Trophoblast cell (in vitro differentiated cells and primary cell): ENCODE measurements at regions not wholly inside any gene's neighbourhood (a gene's known extent, or its start where the extent isn't known, plus 50 kb on each side); places are given as distances from the start of the nearest gene placed in this dataset.

Experiments used
- DNase-seq, 2 donors: peaks; one replicate each; pipeline ENCODE4 v3.0.0-alpha.2; 2016
- H2AFZ ChIP-seq: 2 replicates; pipeline ENCODE4 v1.6.1; 2013; ENCODE audit warnings: low read length, moderate library complexity, mild to moderate bottlenecking; ENCODE audit not compliant: insufficient read depth, poor library complexity
- H2AK5ac ChIP-seq: 2 replicates; pipeline ENCODE4 v1.6.1; 2013; ENCODE audit warnings: mild to moderate bottlenecking, low read length
- H2BK120ac ChIP-seq: 2 replicates; pipeline ENCODE4 v1.6.1; 2013; ENCODE audit warnings: low read length, mild to moderate bottlenecking, moderate library complexity; ENCODE audit not compliant: insufficient read depth, poor library complexity
- H2BK12ac ChIP-seq: 2 replicates; pipeline ENCODE4 v1.6.1; 2013; ENCODE audit warnings: mild to moderate bottlenecking, low read length, moderate library complexity
- H2BK5ac ChIP-seq: 2 replicates; pipeline ENCODE4 v1.6.1; 2013; ENCODE audit warnings: low read length, low read depth, moderate library complexity, mild to moderate bottlenecking; ENCODE audit not compliant: poor library complexity
- H3K14ac ChIP-seq: 2 replicates; pipeline ENCODE4 v1.6.1; 2013; ENCODE audit warnings: mild to moderate bottlenecking, low read length
- H3K18ac ChIP-seq: 2 replicates; pipeline ENCODE4 v1.6.1; 2013; ENCODE audit warnings: mild to moderate bottlenecking, low read length
- H3K23ac ChIP-seq: 2 replicates; pipeline ENCODE4 v1.6.1; 2013; ENCODE audit warnings: low read length
- H3K27ac ChIP-seq: 2 replicates; pipeline ENCODE4 v1.5.1; 2013; ENCODE audit warnings: low read depth, mild to moderate bottlenecking, inconsistent platforms, low read length, moderate library complexity
- H3K27me3 ChIP-seq: 2 replicates; pipeline ENCODE4 v1.6.1; 2013; ENCODE audit warnings: inconsistent platforms, mild to moderate bottlenecking, low read length, moderate library complexity; ENCODE audit not compliant: insufficient read depth
- H3K36me3 ChIP-seq, 2 experiments: 1 replicate in 1 of 2; 2 replicates in 1 of 2; pipeline ENCODE4 v1.6.1; 2013; ENCODE audit warnings: low read length in 2 of 2, mild to moderate bottlenecking in 2 of 2, moderate library complexity in 1 of 2; ENCODE audit not compliant: insufficient read depth in 2 of 2, control insufficient read depth in 1 of 2
- H3K4ac ChIP-seq: 2 replicates; pipeline ENCODE4 v1.6.1; 2013; ENCODE audit warnings: low read depth, mild to moderate bottlenecking, low read length, moderate library complexity
- H3K4me1 ChIP-seq, 2 experiments: 1 replicate in 1 of 2; 2 replicates in 1 of 2; pipeline ENCODE4 v1.6.1; 2013; ENCODE audit warnings: low read length in 2 of 2, mild to moderate bottlenecking in 2 of 2, moderate library complexity in 1 of 2; ENCODE audit not compliant: insufficient read depth in 2 of 2, control insufficient read depth in 1 of 2
- H3K4me2 ChIP-seq: 2 replicates; pipeline ENCODE4 v1.6.1; 2013; ENCODE audit warnings: inconsistent platforms, mild to moderate bottlenecking, low read length, moderate library complexity
- H3K4me3 ChIP-seq: 2 replicates; pipeline ENCODE4 v1.5.1; 2013; ENCODE audit warnings: mild to moderate bottlenecking, low read depth, low read length, inconsistent platforms
- H3K79me1 ChIP-seq: one replicate; pipeline ENCODE4 v1.6.1; 2013; ENCODE audit warnings: low read length
- H3K79me2 ChIP-seq: 2 replicates; pipeline ENCODE4 v1.6.1; 2013; ENCODE audit warnings: low read length, mild to moderate bottlenecking; ENCODE audit not compliant: control insufficient read depth, insufficient read depth, poor library complexity
- H3K9ac ChIP-seq: 2 replicates; pipeline ENCODE4 v1.6.1; 2013; ENCODE audit warnings: mild to moderate bottlenecking, low read length
- H3K9me3 ChIP-seq: 2 replicates; pipeline ENCODE4 v1.6.1; 2013; ENCODE audit warnings: low read depth, mild to moderate bottlenecking, control low read depth, inconsistent platforms, low read length; ENCODE audit not compliant: insufficient read depth
- H4K12ac ChIP-seq: 2 replicates; pipeline ENCODE4 v1.6.1; 2013; ENCODE audit warnings: low read depth, mild to moderate bottlenecking, low read length, moderate library complexity
- H4K8ac ChIP-seq: 2 replicates; pipeline ENCODE4 v1.6.1; 2013; ENCODE audit warnings: low read depth, mild to moderate bottlenecking, low read length, moderate library complexity
- H4K91ac ChIP-seq: one replicate; pipeline ENCODE4 v1.6.1; 2013; ENCODE audit warnings: low read depth, mild to moderate bottlenecking, low read length, moderate library complexity
- WGBS: extraction: QIAGEN DNeasy Blood & Tissue Kit; methylation state at CpG from one replicate; pipeline ENCODE4 v1.1.7; 2013; ENCODE audit warnings: missing lambda C conversion rate; ENCODE audit not compliant: insufficient read length, insufficient coverage; ENCODE audit errors: extremely low coverage; 5-methylcytosine and 5-hydroxymethylcytosine counted together

DNA sequence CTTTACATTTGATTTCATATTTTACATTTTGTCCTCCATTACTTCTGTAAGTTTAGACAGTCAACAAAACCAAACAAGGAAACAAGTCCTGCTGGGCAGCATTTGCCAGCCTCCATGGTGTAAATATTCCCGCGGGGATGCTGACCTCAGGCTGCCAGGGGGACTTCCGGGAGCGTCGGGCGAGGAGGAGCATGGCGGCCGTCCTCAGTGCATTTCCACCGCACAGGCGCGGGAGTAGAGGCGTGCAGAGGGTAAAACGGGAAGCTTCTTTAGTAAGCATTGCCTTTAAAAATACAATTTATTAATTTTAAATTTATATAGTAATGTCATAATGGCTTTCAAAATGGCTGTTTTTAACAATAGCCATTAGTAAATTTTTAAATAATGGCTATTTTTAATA is 385.3 kb upstream of the IRX4 start:
- no CpG with 5 or more reads among the region's 13 CpGs for WGBS
- no peak overlapping the region for H2AFZ ChIP-seq

DNA sequence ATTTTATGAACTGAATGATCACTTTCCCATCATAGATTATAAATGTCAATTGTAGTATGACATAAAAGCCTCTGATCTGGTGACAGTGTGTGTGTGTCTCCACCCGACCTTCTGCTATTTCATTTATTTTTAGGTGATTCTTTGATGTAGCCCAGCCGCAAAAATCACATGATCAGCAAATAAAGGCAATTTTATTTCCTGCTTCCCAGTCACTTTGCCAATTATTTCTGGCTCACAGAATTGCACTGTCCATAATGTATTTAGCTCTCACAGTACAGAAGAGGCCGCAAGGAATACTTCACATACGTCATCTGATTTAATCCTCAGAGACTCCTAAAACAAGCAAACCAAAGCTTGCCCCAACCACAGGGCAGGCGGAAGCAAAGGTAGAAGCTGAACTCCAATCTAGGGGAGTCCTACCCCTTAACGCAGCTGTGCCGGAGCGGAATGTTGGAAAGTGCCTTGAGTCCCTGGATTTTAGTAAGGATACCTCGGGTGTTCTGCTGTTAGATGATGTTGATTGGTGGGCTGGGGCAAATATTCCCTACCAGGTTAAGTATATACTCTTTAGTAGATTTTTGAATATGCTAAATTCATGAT is 384.0 kb upstream of the IRX4 start:
- no peak overlapping the region for H3K4me2 ChIP-seq
- no peak overlapping the region for H3K4me3 ChIP-seq
- H3K14ac ChIP-seq = no peak overlapping the region
- no peak overlapping the region for H3K18ac ChIP-seq
- no peaks in the 10 kb centered on the region for H3K79me2 ChIP-seq
- no peak overlapping the region for H4K12ac ChIP-seq
- no peak overlapping the region for H4K91ac ChIP-seq
- H3K4ac ChIP-seq = no peak overlapping the region
- no peak overlapping the region for H2BK120ac ChIP-seq
- no peak overlapping the region for H2BK12ac ChIP-seq
- WGBS = no CpG with 5 or more reads among the region's 9 CpGs
- H3K79me1 ChIP-seq = no peaks in the 10 kb centered on the region
- no peak overlapping the region for H2BK5ac ChIP-seq
- H3K4me1 ChIP-seq = no peaks in the 10 kb centered on the region
- H3K27ac ChIP-seq = no peak overlapping the region
- no peaks in the 10 kb centered on the region for H3K27me3 ChIP-seq
- H2AK5ac ChIP-seq = no peak overlapping the region
- H3K36me3 ChIP-seq = no peaks in the 10 kb centered on the region
- DNase-seq = no peak
- H3K9ac ChIP-seq = no peak overlapping the region
- H4K8ac ChIP-seq = no peak overlapping the region
- H3K9me3 ChIP-seq = peaks cover 2% of the 10 kb centered on the region
- no peak overlapping the region for H3K23ac ChIP-seq
- no peak overlapping the region for H2AFZ ChIP-seq

More for the DNA sequence above, 385.3 kb upstream of the IRX4 start:
- DNase-seq = no peak
- no peaks in the 10 kb centered on the region for H3K79me1 ChIP-seq
- no peak overlapping the region for H2BK12ac ChIP-seq
- H3K36me3 ChIP-seq = no peaks in the 10 kb centered on the region
- H4K91ac ChIP-seq = no peak overlapping the region
- no peak overlapping the region for H3K18ac ChIP-seq
- H3K9ac ChIP-seq = no peak overlapping the region
- H2BK120ac ChIP-seq = no peak overlapping the region
- H4K8ac ChIP-seq = no peak overlapping the region
- no peaks in the 10 kb centered on the region for H3K4me1 ChIP-seq
- H3K27ac ChIP-seq = no peak overlapping the region
- H3K4me2 ChIP-seq = no peak overlapping the region
- no peak overlapping the region for H3K4ac ChIP-seq
- H3K79me2 ChIP-seq = no peaks in the 10 kb centered on the region
- no peak overlapping the region for H3K4me3 ChIP-seq
- H3K9me3 ChIP-seq = peaks cover 2% of the 10 kb centered on the region
- no peak overlapping the region for H3K23ac ChIP-seq
- H3K14ac ChIP-seq = no peak overlapping the region
- H2BK5ac ChIP-seq = no peak overlapping the region
- no peak overlapping the region for H4K12ac ChIP-seq
- no peaks in the 10 kb centered on the region for H3K27me3 ChIP-seq
- H2AK5ac ChIP-seq = no peak overlapping the region

DNA sequence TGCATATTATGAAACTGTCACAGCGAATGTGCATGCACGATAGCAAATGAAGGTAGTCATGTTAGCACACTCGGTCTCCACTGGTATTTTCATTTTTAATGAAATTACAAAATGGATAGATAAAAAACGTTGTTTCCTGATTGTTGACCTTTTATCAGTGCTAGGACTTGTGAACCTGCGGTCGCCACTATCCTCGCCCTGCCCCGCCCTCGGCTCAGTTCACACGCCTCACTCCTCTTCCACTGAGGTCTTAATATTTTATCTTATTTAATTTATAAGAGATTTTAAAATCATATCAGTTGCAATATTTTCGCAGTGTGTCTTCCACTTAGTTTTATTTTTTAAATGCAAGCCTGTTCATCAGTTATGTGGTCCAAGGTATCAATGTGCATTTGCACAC is 382.6 kb upstream of the IRX4 start:
- Histone ChIP-seq H3K36me3 (no peaks in the 10 kb centered on the region), H3K4me1 (no peaks in the 10 kb centered on the region), H2AFZ (no peak overlapping the region), H3K4me2 (no peak overlapping the region), H4K8ac (no peak overlapping the region), H3K27ac (no peak overlapping the region), H3K18ac (no peak overlapping the region), H2BK12ac (no peak overlapping the region), H2AK5ac (no peak overlapping the region), H3K9ac (no peak overlapping the region), H3K79me1 (no peaks in the 10 kb centered on the region), H4K12ac (no peak overlapping the region), H4K91ac (no peak overlapping the region), H3K14ac (no peak overlapping the region), H3K23ac (no peak overlapping the region), H3K9me3 (peaks cover 2% of the 10 kb centered on the region), H3K79me2 (no peaks in the 10 kb centered on the region), H3K27me3 (no peaks in the 10 kb centered on the region), H3K4me3 (no peak overlapping the region), H2BK120ac (no peak overlapping the region), H2BK5ac (no peak overlapping the region), H3K4ac (no peak overlapping the region)
- DNase-seq = no peak
- WGBS = no CpG with 5 or more reads among the region's 11 CpGs

DNA sequence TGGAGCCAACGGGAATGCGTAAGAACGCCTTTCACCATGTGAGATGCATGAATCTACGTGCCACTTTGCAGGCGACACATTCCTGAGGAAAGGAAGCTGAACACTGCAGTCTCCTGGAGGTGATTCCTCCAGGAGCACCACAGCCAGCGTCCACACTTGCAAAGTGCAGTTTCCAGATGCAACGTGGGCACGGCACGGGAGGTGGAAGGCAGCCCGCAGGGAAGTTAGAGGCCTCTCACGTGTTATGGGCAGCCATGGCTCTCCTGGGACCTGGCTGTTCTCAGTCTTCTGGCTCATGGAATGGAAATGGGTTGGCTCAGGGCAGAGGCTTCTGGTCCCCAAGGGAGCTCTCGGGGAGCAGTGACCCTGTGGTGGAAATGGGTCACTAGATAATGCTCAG is 381.0 kb upstream of the IRX4 start:
- H3K23ac ChIP-seq = no peak overlapping the region
- WGBS = no CpG with 5 or more reads among the region's 12 CpGs

More for the DNA sequence above, 381.0 kb upstream of the IRX4 start:
- H2BK12ac ChIP-seq = no peak overlapping the region
- H3K79me1 ChIP-seq = no peaks in the 10 kb centered on the region
- no peak overlapping the region for H3K27ac ChIP-seq
- no peak overlapping the region for H2AK5ac ChIP-seq
- no peak overlapping the region for H3K4me2 ChIP-seq
- no peak overlapping the region for H3K9ac ChIP-seq
- no peak overlapping the region for H2AFZ ChIP-seq
- no peak overlapping the region for H2BK5ac ChIP-seq
- H3K79me2 ChIP-seq = no peaks in the 10 kb centered on the region
- H3K18ac ChIP-seq = no peak overlapping the region
- H2BK120ac ChIP-seq = no peak overlapping the region
- no peak overlapping the region for H3K14ac ChIP-seq
- H3K4ac ChIP-seq = no peak overlapping the region
- no peaks in the 10 kb centered on the region for H3K36me3 ChIP-seq
- H4K8ac ChIP-seq = no peak overlapping the region
- H3K9me3 ChIP-seq = peaks cover 2% of the 10 kb centered on the region
- DNase-seq = no peak
- no peak overlapping the region for H4K91ac ChIP-seq
- no peak overlapping the region for H4K12ac ChIP-seq
- no peaks in the 10 kb centered on the region for H3K27me3 ChIP-seq
- H3K4me1 ChIP-seq = no peaks in the 10 kb centered on the region
- no peak overlapping the region for H3K4me3 ChIP-seq
